Neural crest cell (in vitro differentiated cells): ENCODE measurements at regions not wholly inside any gene's neighbourhood (a gene's known extent, or its start where the extent isn't known, plus 50 kb on each side); places are given as distances from the start of the nearest gene placed in this dataset.

Experiments used
- DNase-seq: peaks from one replicate; pipeline ENCODE4 v3.0.0; 2021; ENCODE audit warnings: low read depth, mixed read lengths, low spot score
- H3K27ac Mint-ChIP-seq: one replicate; pipeline ENCODE4 v1.8.0; 2021; ENCODE audit warnings: mild to moderate bottlenecking, mixed read lengths; ENCODE audit not compliant: unreplicated experiment
- H3K27me3 Mint-ChIP-seq: 2 replicates; pipeline ENCODE4 v1.8.0; 2021; ENCODE audit warnings: low read depth, mild to moderate bottlenecking, mixed read lengths
- H3K36me3 Mint-ChIP-seq: 2 replicates; pipeline ENCODE4 v1.8.0; 2021; ENCODE audit warnings: low read depth, mild to moderate bottlenecking, mixed read lengths
- H3K4me1 Mint-ChIP-seq: 2 replicates; pipeline ENCODE4 v1.8.0; 2021; ENCODE audit warnings: mixed read lengths
- H3K4me3 Mint-ChIP-seq: one replicate; pipeline ENCODE4 v1.8.0; 2021; ENCODE audit warnings: mild to moderate bottlenecking, mixed read lengths
- H3K9me3 Mint-ChIP-seq: 2 replicates; pipeline ENCODE4 v1.8.0; 2021; ENCODE audit warnings: mixed read lengths
- CTCF ChIP-seq: fragments of 200-600 bp; sonication (generic); conservative IDR thresholded peaks from 2 replicates; pipeline ENCODE4 v1.5.0; 2021; ENCODE audit warnings: antibody characterized with exemption, mild to moderate bottlenecking

- Mint-ChIP-seq H3K9me3 (no peaks in the 10 kb centered on the region), H3K36me3 (no peaks in the 10 kb centered on the region), H3K27ac (no peak overlapping the region), H3K4me1 (no peaks in the 10 kb centered on the region), H3K27me3 (no peaks in the 10 kb centered on the region), H3K4me3 (no peak overlapping the region)
- no peak for DNase-seq
- TF ChIP-seq CTCF = no peak
Observed at GRCh38 chr10:32167450-32167849, 111.2 kb upstream of the KIF5B start.

- DNase-seq = no peak
- Mint-ChIP-seq H3K4me3 (no peak overlapping the region), H3K4me1 (no peaks in the 10 kb centered on the region), H3K27me3 (no peaks in the 10 kb centered on the region), H3K27ac (no peak overlapping the region), H3K36me3 (no peaks in the 10 kb centered on the region), H3K9me3 (no peaks in the 10 kb centered on the region)
- no peak for TF ChIP-seq CTCF
Observed at GRCh38 chr10:32166365-32166764, 110.1 kb upstream of the KIF5B start.

DNA sequence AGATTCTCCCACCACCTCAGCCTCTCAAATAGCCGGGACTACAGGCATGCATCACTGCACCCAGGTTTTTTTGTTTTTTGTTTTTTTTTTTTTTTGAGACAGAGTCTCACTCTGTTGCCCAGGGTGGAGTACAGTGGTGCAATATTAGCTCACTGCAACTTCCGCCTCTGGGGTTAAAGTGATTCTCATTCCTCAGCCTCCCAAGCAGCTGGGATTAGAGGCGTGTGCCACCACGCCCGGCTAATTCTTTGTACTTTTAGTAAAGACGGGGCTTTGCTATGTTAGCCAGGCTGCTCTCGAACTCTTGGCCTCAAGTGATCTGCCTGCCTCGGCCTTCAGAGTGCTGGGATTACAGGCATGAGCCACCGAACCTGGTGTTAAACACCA lies 107.5 kb upstream of the KIF5B start:
- no peak for TF ChIP-seq CTCF
- Mint-ChIP-seq H3K27ac (no peak overlapping the region), H3K36me3 (no peaks in the 10 kb centered on the region), H3K27me3 (no peaks in the 10 kb centered on the region), H3K4me1 (no peaks in the 10 kb centered on the region), H3K4me3 (no peak overlapping the region), H3K9me3 (no peaks in the 10 kb centered on the region)
- no peak for DNase-seq

GRCh38 chr10:32163071-32163761 lies 107.0 kb upstream of the KIF5B start:
- H3K9me3 Mint-ChIP-seq = no peaks in the 10 kb centered on the region
- no peak overlapping the region for H3K4me3 Mint-ChIP-seq
- H3K4me1 Mint-ChIP-seq = no peaks in the 10 kb centered on the region
- no peaks in the 10 kb centered on the region for H3K36me3 Mint-ChIP-seq
- DNase-seq = no peak
- TF ChIP-seq CTCF = no peak
- H3K27ac Mint-ChIP-seq = no peak overlapping the region
- H3K27me3 Mint-ChIP-seq = no peaks in the 10 kb centered on the region

DNA sequence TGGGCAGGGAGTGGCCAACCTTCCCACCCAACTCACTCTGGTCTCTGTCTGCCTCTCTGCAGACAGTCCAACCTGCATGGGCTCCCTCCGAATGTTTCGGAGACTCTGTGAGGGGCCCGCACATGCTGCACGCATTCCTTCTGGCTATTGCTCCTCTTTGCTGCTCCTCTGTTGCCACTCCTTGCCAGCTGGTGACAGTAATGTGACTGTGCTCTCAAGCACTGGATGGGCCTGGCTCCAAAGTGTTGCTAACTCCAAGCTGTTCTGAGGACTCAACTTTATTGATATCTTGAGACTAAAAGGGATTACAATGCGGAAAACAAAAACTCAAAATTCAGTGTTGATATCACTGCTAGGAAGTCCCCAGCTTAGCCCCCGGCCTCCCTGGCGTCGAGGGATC lies 105.4 kb upstream of the KIF5B start:
- Mint-ChIP-seq H3K27ac (no peak overlapping the region), H3K36me3 (no peaks in the 10 kb centered on the region), H3K4me3 (no peak overlapping the region), H3K4me1 (no peaks in the 10 kb centered on the region), H3K27me3 (no peaks in the 10 kb centered on the region), H3K9me3 (no peaks in the 10 kb centered on the region)
- no peak for TF ChIP-seq CTCF
- DNase-seq = no peak
